RWPE1 (cell line): ENCODE measurements at regions not wholly inside any gene's neighbourhood (a gene's known extent, or its start where the extent isn't known, plus 50 kb on each side); places are given as distances from the start of the nearest gene placed in this dataset.

Experiments used
- CTCF ChIA-PET: fragments of 350-600 bp; sonication (Branson Sonifier 250); formaldehyde crosslinking; extraction: SDS; loops from one replicate; lab custom pipeline; 2021; lab: Yijun Ruan, JAX
- POLR2A ChIA-PET: fragments of 400-600 bp; formaldehyde crosslinking; extraction: SDS; loops from one replicate; lab custom pipeline; 2020; ENCODE audit warnings: antibody characterized with exemption; ENCODE audit not compliant: low non-redundant PET; lab: Yijun Ruan, JAX
- DNase-seq: peaks from one replicate; pipeline ENCODE4 v3.0.0; 2012; ENCODE audit warnings: low spot score
- H3K27ac ChIP-seq: fragments of 450-650 bp; 2 replicates; pipeline ENCODE4 v1.5.1; 2017
- TF ChIP-seq, protein P1 (sequence below): fragments of 450-650 bp; conservative IDR thresholded peaks from 2 replicates; pipeline ENCODE4 v1.5.1; 2017; ENCODE audit warnings: low read depth, mild to moderate bottlenecking

DNA sequence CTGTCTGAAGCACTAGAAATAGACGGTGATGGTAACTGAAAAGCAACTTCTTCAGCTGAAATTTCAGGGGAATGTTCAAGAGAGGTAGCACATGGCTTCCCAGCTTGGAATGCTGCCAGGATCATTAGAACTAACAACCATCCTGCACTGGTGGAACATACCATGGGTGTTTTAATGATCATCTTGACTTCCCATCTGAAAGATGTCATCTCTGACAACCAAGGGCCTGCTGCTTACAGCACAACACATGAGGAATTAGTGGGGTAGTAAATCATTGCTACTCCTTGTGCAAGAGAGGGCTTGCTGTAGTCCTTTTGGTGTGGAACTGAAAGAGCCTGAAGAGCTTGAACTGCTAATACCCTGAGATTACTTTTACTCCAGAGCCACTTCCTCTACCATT lies 853.7 kb downstream of the MCTP2 start:
- TF ChIP-seq, protein P1, sequence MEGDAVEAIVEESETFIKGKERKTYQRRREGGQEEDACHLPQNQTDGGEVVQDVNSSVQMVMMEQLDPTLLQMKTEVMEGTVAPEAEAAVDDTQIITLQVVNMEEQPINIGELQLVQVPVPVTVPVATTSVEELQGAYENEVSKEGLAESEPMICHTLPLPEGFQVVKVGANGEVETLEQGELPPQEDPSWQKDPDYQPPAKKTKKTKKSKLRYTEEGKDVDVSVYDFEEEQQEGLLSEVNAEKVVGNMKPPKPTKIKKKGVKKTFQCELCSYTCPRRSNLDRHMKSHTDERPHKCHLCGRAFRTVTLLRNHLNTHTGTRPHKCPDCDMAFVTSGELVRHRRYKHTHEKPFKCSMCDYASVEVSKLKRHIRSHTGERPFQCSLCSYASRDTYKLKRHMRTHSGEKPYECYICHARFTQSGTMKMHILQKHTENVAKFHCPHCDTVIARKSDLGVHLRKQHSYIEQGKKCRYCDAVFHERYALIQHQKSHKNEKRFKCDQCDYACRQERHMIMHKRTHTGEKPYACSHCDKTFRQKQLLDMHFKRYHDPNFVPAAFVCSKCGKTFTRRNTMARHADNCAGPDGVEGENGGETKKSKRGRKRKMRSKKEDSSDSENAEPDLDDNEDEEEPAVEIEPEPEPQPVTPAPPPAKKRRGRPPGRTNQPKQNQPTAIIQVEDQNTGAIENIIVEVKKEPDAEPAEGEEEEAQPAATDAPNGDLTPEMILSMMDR: no peak
- POLR2A ChIA-PET: no interaction called here
- CTCF ChIA-PET: interaction anchor here (0.5 kb wide), 1 partner anchor 182 kb away, joined by 3 read pairs; no protein-coding TSS in a partner anchor
- no peak overlapping the region for H3K27ac ChIP-seq
- DNase-seq: no peak

DNA sequence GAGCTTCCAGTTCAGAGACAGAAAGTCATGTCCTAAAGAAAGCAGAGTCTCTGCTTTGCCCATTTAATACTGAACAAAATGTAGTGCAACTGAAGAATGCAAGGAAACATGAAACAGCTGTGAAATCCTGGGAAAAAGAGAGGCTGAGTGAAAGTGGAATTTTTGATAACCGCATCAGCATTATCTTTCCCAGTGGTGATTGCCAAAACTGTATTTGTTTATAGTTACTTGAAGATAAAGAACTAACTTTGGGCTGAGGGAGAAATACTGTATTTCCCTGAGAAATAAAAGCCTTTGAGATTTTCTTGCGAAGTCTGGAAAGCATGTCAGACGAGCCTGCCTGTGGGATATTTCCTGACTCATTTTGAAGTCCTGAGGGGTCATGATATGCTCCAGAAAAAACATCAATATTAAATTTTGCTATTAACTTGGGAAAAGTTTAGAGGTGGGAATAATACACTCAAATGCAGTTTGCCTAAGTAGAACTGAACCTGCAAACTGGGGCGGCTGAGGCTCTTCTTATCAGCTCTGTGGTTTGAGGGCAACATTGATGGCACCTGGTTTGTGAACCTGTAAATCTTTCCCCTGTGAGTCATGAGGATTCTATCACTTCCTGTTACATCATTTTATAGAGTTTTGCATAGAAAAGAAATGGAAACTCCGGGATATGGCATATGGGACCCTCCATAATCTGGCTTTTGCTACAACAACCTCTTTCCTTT lies 855.3 kb downstream of the MCTP2 start:
- peak; percentile 20 for DNase-seq
- ChIA-PET CTCF (no interaction called here), POLR2A (no interaction called here)
- no peak overlapping the region for H3K27ac ChIP-seq
- TF ChIP-seq, protein P1: no peak

DNA sequence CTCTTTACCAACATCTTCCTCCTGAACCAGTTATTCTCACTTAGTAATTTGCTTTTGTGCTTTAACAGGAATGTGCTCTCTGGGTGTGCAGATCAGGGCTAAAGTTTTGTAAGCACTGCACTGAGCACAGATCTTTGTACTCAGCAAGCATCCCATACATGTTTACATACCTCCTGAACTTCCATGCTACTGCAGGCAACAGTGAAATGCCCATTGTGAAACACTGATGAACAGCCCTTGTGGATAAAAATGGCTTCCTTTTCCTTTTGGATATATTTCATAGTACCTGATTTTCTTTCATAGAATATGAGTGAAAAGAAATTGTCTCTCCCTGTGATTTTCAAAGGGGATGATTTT lies 855.9 kb downstream of the MCTP2 start:
- ChIA-PET POLR2A (no interaction called here), CTCF (no interaction called here)

DNA sequence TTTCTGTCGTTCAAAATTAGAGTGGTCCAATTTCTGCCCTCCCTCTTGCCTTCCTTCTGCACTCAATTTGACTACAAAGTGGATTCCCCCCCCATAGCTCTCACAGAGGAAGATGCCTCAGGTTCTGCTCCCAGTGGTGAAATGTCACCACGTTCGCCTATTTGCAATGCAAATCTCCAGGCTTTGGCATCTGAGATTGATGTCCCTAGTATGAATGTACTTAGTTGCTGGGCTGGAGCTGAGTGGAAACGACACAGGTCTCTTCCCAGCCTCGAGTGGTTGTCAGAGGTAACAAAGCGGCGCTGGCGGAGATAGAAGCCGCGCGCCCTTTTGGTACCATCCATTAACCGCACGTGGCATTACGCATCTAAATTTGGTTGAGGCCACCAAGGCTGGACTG lies 860.1 kb downstream of the MCTP2 start:
- H3K27ac ChIP-seq: no peak overlapping the region
- ChIA-PET CTCF (interaction anchor here (1.2 kb wide), 1 partner anchor 1492 kb away, joined by 4 read pairs; no protein-coding TSS in a partner anchor), POLR2A (no interaction called here)
- no peak for DNase-seq
- TF ChIP-seq, protein P1: no peak

More for the DNA sequence above, 855.9 kb downstream of the MCTP2 start:
- no peak for DNase-seq
- TF ChIP-seq, protein P1: no peak
- no peak overlapping the region for H3K27ac ChIP-seq

DNA sequence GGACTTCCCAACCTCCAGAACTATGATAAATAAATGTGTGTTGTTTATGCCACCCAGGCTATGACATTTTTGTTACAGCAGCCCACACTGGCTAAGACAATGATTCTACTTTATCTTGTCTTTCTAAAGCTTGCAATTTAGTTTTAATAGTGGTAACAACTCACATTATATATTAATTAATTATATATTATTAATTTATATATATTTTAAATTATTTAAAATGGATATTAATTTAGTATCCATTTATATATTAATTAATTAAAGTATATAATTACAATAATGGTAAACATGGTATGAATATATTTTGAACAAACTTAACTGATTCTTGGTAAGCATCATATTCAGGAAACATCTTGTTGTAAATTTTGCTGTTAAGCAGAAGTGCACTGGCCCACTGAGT lies 863.9 kb downstream of the MCTP2 start:
- ChIA-PET CTCF (no interaction called here), POLR2A (no interaction called here)
- TF ChIP-seq, protein P1: no peak
- no peak overlapping the region for H3K27ac ChIP-seq
- no peak for DNase-seq

DNA sequence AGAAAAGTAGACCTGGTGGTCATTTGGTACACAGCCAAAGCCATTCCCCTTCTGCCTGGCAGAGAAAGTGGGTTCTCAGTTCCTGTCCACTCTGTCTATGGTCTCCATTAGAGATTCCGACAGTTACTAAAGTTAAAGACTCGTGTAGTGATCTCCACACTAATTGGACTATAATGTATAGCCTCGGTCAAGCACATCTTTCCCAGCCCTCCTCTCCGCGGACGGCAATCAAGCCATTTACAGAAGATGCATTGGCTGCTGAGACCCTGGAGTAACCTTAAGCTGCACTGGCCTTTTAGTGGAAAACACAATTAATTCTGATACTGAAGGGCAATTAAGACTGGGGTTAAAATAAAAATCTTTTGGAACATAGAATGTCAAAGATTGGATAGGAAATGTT lies 865.3 kb downstream of the MCTP2 start:
- TF ChIP-seq, protein P1: no peak
- no peak overlapping the region for H3K27ac ChIP-seq
- ChIA-PET POLR2A (no interaction called here), CTCF (interaction anchor here (0.6 kb wide), 1 partner anchor 1929 kb away, joined by 3 read pairs; no protein-coding TSS in a partner anchor)
- no peak for DNase-seq
